PC-3 (cell line): ENCODE measurements at regions not wholly inside any gene's neighbourhood (a gene's known extent, or its start where the extent isn't known, plus 50 kb on each side); places are given as distances from the start of the nearest gene placed in this dataset.

Experiments used
- CTCF ChIP-seq: fragments of 300-600 bp; sonication (generic); conservative IDR thresholded peaks from 2 replicates; pipeline ENCODE4 v1.5.1; 2017; ENCODE audit warnings: antibody characterized with exemption, low read depth, mild to moderate bottlenecking, low read length
- EZH2 ChIP-seq: fragments of 300-600 bp; sonication (generic); IDR thresholded peaks from one replicate; pipeline ENCODE4 v1.6.1; 2017; ENCODE audit warnings: antibody characterized with exemption, mild to moderate bottlenecking, low read length; ENCODE audit not compliant: unreplicated experiment

- TF ChIP-seq CTCF (peak; percentile 37; the same call in 1 of the 2 replicates), EZH2 (no peak)
Observed at GRCh38 chrX:142804085-142804484, 221.6 kb upstream of the SPANXN4 start.
